SKM-1 (cell line): ENCODE measurements at regions not wholly inside any gene's neighbourhood (a gene's known extent, or its start where the extent isn't known, plus 50 kb on each side); places are given as distances from the start of the nearest gene placed in this dataset.
"Not testable (repeated sequence)": the region's sequence is repeated elsewhere in the genome, so short reads cannot be mapped to it uniquely, and the experiment has no call there.

Experiments used
- DNase-seq: peaks from one replicate; lab custom pipeline; 2025; ENCODE audit not compliant: unreplicated experiment; lab: John Stamatoyannopoulos, UW

DNA sequence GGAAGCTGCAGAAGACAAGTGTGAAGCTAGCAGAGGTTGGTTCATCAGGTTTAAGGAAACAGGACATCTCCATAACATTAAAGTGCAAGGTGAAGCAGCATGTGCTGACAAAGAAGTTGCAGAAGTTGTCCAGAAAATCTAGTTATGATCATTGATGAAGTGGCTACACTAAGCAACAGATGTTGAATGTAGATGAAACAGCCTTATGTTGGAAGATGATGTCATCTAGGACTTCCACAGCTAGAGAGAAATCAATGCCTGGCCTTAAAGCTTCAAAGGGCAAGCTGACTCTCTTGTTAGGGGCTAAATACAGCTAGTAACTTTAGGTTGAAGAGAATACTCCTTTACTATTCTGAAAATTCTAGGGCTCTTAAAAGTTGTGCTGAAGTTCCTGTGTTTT lies 340.2 kb upstream of the SOX9 start:
- no peak for DNase-seq

DNA sequence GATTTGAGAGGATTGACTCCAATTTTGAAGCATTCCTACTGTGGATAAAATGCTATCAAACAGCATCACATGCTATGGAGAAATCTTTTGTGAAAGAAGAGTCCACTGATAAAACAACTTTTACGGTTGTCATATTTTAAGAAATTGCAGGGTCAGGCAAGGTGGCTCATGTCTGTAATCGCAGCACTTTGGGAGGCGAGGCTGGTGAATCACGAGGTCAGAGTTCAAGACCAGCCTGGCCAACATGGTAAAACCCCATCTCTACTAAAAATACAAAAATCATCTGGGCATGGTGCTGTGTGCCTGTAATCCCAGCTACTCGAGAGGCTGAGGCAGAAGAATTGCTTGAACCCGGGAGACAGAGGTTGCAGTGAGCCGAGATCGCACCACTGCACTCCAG lies 338.8 kb upstream of the SOX9 start:
- DNase-seq, result not testable (repeated sequence)

DNA sequence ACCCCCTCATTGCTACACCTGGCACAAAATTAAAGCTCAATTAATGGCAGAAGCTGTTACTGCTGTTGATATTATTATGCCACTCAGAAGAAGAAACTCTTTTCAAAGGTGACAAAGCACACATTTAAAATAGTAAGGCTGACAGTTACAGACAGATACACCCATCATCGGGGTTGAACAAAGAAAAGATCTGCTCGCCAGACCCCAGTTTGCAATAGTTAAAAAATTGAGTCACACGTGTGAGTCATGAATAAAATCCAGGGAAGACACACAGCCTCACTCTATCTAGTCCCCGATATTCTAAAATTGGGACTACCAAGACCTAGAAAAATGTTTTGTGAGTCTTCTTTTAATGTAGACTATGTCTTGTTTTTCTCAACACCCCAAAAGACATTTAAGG lies 330.0 kb upstream of the SOX9 start:
- DNase-seq, result no peak

DNA sequence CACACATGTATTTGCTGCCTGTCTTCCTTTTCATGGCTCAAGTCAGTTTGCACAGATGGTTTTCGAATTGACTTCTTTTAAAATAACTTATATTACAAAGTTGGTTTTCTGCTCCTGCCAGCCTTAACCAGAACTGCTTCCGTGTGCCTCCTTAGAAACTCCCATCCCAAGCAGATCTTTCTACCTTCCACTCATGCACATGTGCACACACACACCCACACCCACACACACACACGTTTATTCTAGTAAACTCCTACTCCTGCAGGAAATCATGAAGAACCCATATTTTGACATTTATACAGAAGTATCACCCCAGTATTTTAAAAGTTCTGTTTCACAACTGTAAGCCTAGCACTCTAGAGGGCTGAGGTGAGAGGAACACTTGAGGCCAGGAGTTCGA lies 329.5 kb upstream of the SOX9 start:
- no peak for DNase-seq

DNA sequence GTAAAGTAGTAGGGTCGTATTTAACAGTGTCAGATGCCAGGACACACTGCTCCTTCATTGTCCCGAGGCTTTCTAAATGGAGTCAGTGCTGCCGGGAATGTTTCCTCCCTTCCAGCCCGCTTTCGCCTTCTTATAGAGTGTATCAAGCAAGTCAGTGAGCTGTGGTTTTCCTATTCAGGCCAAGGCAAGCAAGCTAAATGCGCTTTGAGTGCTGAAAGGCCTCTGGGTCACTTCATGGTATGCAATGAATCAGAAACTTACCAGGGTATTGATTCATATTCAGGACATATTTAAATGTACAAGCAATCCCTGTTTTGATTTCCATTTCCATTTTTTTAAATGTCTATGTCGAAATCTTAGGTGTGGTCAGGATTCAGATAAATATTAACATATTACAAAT lies 327.9 kb upstream of the SOX9 start:
- DNase-seq, result no peak

DNA sequence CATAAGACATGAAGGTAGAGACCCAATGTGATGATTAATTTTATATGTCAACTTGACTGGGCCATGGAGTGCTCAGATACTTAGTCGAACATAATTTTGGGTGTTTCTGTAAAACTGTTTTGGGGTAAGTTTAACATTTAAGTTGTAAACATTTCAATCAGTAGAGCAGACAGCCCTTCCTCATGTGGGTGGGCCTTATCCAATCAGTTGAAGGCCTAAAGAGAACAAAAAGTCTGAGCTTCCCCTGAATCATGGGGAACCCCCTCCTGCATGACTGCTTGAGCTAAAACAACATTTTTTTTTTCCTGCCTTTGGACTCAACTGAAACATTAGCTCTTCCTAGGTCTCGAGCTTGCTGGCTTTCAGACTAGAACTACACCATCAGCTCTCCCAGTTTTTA lies 327.3 kb upstream of the SOX9 start:
- no peak for DNase-seq

DNA sequence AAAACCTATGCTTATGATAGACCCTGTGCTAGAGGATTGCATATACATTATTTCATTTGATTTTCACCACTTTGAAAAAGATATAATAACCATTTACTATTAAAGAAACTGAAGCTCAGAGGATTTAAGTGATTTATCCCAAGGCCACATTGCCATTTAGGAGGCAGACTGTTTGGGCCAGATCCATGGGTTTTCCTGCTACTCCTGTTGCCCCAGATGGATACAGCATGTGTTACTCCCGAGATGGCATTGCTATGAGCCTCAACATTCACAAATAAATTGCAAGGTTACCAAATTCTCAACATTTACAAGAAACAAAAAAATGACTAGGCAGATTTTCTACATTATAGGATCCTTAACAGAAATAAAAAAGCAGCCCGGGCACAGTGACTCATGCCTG lies 322.1 kb upstream of the SOX9 start:
- no peak for DNase-seq

DNA sequence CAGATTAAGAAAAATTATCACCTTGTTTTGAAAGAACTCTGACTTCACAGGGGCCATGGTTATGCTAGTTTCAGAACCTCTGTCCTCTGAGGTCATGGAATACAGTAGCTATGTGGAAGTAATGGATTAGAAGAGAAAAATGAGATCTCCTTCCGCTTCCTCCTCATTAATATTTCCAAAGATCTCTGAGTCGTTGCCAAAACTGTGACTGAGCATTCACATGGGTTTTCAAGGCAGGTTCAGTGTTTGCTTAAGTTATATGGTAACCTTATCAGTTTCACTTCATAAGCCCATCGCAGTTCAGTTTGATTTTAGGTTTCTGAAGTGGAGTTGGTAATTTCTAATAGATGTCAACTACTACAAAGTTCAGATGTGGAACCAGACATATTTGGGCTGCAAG lies 321.2 kb upstream of the SOX9 start:
- no peak for DNase-seq

DNA sequence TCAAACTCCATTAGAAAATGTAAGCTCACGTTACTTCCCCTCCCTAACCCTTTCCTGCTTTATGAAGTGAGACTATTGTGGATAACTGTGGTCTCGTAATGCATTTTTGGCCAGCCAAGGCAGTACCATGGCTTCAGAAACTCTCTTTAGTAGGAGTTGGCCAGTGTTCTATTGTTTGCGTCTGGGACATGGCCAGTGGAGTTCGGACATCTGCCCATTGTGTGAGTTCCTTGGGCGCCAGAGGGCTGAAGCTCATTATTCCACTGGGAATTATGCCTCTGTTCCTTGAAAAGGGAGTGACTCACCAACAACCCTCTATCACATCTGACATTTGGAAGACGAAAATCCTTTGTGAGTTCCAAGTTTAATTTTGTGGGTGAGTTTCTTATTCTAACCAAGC lies 319.5 kb upstream of the SOX9 start:
- no peak for DNase-seq

DNA sequence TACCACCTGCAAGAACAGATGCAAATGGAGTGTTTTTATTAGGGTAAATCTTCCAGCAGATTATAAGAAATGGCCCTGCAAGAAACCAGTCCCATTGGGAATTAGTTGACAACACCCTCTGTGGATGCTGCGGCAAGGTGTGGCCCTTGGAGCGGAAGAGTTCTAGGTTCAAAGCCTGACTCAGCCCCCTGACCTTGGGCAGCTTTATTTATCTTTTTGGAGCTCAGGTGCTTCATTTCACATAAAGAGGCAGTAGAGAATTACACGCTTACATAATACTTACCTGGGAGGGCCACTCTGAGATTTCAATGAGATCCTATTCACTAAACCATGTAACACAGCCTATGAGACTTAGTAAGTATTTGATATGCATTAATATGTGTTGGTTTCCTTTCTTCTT lies 318.2 kb upstream of the SOX9 start:
- no peak for DNase-seq

DNA sequence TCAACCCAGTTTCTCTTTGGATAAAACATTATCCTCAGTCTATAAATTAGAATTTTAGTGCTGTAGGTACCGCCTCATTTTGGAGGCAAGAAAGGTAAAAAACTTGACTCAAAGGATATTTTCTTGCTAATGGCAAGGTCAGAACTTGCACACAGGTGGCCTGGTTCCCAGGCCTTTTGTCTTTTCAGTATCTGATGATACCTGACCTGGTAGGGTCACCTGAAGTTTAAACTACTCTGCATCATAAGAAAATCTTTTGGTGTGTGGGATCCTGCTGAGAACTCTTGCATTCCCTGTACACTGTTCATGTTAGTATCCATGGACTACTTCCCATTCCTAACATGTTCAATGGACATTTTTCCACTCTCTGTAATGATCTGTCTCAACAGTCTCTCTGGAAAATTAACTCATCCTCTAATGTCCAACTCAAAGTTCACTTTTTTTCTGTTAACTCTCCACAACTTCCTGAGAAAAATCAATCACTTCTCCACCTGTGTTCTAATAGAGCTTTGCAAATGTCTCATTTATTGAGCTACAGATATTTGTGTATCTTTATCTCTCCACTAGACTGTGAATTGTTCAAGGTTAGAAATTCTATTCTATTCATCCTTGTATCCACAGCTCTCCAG lies 317.1 kb upstream of the SOX9 start:
- DNase-seq, result no peak

DNA sequence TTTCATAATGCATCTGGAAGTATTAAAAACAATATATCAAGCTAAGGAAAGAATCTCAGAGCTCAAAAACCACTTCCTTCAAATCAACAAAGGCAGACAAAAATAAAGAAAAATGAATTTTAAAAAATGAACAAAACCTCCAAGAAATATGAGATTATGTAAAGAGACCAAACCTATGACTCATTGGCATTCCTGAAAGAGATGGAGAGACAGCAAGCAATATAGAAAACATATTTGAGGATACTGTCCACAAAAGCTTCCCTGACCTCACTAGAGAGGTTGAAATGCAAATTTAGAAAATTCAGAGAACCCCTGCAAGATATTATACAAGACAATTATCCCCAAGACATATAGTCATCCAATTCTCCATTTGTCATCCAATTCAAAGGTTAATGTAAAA lies 311.3 kb upstream of the SOX9 start:
- no peak for DNase-seq

DNA sequence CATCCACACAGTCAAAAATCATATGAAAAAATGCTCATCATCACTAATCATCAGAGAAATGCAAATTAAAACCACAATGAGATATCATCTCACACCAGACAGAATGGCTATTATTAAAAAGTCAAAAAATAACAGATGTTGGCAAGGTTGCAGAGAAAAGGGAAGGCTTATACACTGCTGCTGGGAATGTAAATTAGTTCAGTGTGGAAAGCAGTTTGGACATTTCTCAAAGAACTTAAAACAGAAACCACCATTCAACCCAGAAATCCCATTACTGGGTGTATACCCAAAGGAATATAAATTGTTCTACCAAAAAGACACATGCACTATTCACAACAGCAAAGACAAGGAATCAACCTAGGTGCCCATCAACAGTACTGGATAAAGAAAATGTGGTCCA lies 307.0 kb upstream of the SOX9 start:
- not testable (repeated sequence) for DNase-seq

DNA sequence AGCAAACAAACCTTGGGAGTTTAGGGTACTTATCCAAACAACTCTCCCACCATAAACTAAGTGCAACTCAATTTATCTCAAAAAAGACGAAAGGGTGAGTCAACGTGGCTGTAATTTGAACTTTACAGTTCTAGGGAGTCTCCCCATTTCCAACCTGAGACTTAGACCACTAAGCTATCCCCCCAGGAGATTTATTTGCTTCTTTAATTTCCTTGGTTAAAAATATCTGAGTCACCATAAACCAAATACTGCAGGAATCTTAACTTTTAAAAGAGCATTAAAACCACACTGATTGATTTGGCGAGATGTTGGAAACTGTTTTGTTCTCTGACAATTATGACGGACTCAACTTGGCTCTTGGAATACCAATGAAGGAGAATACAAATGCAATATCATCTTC lies 299.3 kb upstream of the SOX9 start:
- DNase-seq, result no peak

DNA sequence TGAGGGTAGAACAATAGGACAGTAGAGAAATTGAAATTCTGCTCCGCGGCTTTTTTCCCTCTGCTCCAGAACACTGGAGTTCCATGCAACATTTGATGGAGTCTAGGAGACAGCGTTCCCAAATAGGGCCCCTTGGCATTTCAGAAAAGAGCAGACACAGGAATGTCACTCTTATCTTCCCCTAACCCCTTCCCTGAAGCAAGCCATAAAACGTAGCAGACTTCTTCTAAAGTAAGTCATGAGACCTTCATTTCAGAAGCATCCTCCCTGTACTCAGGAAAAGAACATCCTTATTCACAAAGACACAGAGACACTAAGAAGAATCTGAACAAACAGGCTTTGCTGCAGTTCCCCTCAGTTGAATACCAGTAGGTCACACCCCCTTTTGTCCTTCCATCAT lies 296.1 kb upstream of the SOX9 start:
- DNase-seq, result no peak

DNA sequence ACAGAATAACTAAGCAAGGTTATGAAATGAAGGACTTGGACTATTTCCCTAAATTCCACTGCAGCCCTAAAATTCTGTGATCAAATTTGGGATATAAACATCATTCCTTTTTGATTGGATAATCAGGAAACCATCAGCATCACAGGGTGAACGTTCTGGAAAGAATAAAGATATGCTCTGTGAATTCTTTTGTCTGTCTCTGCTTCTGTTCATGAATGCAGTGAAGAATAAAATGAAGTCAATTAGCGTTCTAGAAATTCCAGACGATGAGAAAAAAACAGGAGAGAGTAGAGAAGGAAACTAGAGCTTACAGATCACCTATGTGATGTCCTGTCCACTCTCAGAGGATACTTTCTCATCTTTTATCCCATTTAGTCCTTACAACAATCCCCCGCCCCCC lies 295.1 kb upstream of the SOX9 start:
- no peak for DNase-seq

DNA sequence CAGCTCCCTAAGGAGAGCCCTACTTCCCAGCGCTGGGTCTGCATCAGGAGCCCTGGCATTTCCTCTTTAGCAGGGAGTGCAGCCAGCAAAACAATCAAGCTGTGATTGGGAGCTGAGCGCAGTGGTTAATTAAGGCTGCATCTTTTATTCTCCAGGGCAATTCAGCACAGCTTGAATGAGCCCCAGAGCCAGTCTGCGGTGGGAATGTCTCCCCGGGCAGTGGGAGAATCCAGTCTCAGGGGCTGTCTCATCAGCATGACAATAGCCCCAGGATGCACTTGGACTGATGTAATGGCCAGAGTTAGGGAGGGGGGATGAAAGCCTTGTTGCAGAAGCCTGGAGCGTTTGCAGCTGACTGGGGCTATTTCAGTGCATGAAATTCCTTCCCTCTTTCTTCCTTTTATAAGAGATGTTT lies 292.6 kb upstream of the SOX9 start:
- DNase-seq, result no peak

DNA sequence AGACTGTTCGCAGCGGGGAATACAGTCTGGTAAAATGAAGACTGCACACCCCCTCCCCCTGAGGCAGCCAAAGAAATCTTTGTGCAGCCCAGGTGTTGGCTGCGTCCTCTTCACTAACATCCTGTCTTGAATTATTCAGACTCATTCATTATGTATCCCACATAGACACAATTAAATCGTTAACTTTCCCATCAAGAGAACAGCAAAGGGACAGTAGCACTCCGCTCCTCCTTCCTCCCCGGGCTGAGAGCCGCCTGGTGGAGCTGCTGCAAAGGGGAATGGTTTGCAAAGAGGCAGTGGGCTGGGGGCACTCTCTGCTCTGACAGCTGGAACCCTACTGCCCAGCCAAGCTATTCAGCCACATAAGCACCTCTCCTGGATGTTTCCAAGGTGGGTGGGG lies 290.0 kb upstream of the SOX9 start:
- no peak for DNase-seq

DNA sequence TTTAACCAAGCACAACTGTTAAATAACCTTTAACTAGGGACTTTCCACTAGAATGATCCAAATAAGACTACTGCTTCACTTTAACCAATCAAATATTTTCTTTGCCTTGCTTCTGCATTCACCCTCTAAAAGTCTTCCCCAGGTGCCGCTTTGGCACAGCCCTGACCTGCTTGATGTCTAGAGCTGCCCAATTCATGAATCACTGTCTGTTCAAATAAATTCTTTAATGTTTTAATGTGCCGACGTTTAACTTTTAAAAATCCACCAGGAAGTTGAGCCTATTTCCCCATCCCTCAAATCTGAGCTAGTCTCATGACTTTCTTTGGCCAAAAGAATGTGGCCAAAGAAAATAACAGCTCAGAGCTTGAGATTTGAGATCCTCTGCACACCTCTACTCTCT lies 277.8 kb upstream of the SOX9 start:
- no peak for DNase-seq

DNA sequence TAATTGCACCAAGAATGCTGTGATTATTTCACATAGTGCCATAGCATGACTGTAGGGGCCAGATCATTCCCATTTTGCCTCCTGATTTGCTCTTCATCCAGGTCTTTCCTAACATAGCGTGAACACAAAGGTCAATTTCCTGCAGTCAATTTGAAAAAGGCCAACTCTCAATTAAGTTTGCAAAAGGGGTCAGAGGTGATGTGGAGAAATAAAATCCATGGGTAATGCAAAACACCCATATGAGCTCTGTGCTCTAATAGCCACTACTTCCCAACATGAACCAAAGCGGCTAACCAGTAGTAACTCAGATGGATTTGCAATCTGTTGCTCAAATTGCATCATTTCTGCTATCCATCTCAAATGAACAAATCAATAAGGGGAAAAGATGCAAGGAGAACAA lies 275.5 kb upstream of the SOX9 start:
- no peak for DNase-seq

DNA sequence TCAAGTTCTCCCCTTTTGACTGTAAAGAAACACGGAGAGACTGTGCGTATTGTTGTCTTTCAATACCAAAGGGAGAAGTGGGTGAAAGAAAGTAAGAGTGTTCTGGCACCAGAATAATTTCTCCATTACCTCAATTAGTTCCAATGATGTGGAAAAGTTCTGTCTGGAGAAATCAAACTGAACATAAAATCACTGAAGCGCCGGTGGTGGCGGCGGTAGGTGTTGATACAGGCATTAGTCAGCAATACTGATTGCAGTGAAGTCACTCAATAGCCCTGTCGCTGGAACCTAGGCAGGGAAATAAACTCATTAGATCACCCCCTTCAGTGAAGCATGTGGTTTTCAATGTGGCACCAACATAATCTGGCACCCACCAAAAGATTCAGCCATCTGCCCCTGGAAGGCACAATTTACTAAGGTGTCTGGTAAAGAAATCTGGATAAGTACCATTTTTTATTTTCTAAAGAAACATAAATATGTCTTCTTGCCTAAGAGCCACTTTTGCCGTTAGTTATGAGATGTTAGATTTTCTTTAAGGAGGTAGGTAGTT lies 274.2 kb upstream of the SOX9 start:
- no peak for DNase-seq

DNA sequence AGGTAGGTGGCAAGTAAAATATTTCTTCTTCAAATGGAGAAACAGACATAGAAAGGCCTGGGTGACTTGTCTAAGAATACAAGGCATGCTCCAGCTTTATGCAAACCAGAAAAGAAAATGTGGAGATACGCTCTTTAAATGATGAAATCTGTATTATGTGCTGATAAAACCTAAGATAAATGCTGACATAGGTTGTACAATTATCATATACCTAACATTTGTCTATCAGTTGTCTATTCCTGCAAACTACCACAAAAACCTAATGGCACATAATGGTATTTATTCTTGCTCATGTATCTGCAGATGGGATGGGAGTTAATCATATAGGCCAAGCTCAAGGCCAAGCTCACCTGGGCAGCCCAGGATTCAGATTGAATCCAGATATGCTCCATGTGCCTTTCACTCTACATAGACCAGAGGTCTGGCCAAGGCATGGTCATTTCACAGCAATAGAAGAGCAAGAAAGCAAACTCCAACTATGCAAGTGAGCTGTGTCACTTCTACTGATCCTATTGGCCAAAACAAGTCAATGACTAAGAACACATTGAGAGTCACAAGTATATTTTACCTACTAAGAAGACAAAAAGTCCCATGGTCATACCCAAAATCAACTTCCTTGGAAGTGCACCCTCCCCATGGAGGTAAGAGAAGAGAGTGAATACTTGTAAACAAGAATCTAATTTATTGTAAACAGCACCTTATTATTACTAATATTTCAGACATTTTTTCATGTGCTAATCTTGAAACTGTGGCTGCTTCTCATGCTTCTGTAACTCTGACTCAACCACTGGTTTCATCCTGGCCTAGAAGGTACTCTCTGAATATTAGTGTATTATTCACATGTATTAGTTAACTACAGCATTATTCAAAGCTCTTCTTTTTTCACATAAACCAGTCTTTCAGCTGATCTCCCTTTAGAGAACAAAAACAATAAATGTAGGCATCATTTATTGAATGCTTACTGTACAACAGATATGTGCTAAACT lies 270.7 kb upstream of the SOX9 start:
- no peak for DNase-seq
